PC-3 (cell line): ENCODE measurements at regions not wholly inside any gene's neighbourhood (a gene's known extent, or its start where the extent isn't known, plus 50 kb on each side); places are given as distances from the start of the nearest gene placed in this dataset.

Source experiments
- CTCF ChIP-seq: fragments of 300-600 bp; sonication (generic); conservative IDR thresholded peaks from 2 replicates; pipeline ENCODE4 v1.5.1; 2017; ENCODE audit warnings: antibody characterized with exemption, low read depth, mild to moderate bottlenecking, low read length
- EZH2 ChIP-seq: fragments of 300-600 bp; sonication (generic); IDR thresholded peaks from one replicate; pipeline ENCODE4 v1.6.1; 2017; ENCODE audit warnings: antibody characterized with exemption, mild to moderate bottlenecking, low read length; ENCODE audit not compliant: unreplicated experiment
- EZH2phosphoT487 ChIP-seq: fragments of 300-600 bp; sonication (generic); IDR thresholded peaks from 2 replicates; pipeline ENCODE4 v1.6.1; 2018; ENCODE audit warnings: mild to moderate bottlenecking, antibody characterized with exemption, low read length, borderline replicate concordance

DNA sequence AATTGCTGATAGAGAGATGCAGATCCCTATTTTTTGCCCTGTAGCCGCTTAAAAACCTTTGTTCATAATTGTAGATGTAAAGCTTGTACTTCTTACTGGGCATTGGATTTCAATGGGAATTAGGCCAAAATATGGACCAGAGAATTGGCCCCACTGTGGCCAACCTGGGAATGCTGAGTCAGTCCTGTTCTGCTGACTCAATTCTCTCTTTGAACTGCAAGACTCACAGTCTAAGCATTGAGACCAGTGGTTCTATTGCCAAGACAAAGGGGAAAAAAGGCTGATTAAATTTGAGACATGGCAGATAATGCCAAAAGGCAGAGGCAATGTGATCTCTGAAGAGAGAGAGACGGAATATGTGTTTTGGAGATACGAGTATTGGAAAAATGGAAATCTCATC lies 72.5 kb upstream of the UBL3 start:
- TF ChIP-seq CTCF (no peak), EZH2 (no peak), EZH2phosphoT487 (no peak)
